CMK (cell line): ENCODE measurements at regions not wholly inside any gene's neighbourhood (a gene's known extent, or its start where the extent isn't known, plus 50 kb on each side); places are given as distances from the start of the nearest gene placed in this dataset.

Experiments
- DNase-seq: peaks from one replicate; pipeline ENCODE4 v3.0.0-alpha.2; 2010; ENCODE audit warnings: low read depth

GRCh38 chr16:80040413-80040812 is 439.9 kb upstream of the MAF start:
- no peak for DNase-seq

GRCh38 chr16:80039777-80040176 is 439.2 kb upstream of the MAF start:
- no peak for DNase-seq

DNA sequence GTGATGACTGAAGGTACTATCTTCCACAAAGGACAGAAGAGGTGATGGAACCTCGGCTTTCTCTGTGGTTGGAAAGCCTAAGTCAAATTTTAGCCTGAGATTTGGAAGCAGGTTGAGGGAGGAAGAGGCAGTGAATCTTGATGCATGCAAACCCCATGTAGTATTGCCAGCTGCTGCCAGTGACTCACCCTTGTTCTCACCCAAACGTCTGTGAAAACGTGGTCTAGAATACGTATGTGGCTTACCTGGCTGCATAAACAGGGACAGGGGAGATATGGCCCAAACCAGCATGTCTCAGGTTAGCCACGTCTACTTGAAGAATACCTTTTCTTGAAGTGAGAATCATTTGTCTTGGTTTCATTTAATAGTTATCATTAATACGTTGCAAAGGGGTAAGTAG is 438.0 kb upstream of the MAF start:
- DNase-seq: no peak

- no peak for DNase-seq
Measured at GRCh38 chr16:80034948-80035663, 434.6 kb upstream of the MAF start.

- DNase-seq: no peak
Measured at GRCh38 chr16:80034469-80034826, 433.9 kb upstream of the MAF start.

DNA sequence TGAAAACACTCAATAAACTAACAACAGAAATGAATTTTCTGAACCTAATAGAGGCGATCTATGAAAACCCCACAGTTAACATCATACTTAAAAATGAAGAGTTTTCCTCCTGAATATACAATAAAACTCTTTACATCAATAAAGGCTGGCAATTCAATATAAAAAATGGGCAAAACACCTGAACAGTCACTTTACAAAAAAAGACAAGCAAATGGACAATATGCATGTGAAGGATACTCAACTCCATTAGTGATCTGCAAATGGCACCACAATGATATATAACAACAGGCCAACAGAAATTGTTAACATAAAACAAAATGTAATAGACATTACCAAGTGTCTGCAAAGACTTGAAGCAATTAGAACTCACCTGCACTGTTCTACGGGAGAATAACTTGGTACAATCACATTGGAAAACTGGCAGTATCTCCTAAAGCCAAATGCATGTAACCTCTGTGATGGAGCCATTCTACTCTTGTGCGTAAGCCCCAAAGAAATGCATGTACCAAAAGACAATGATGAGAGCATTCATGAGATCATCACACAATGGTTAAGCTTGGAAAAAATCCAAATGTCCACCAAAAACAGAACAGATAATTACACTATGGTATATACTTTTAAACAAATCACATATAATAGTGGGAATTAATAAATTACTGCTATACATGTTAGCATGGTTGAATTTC is 433.4 kb upstream of the MAF start:
- no peak for DNase-seq

- no peak for DNase-seq
Measured at GRCh38 chr16:80029761-80030481, 429.4 kb upstream of the MAF start.

- DNase-seq: no peak
Measured at GRCh38 chr16:80029381-80029630, 428.8 kb upstream of the MAF start.

GRCh38 chr16:80028581-80029380 is 428.2 kb upstream of the MAF start:
- DNase-seq: no peak

DNA sequence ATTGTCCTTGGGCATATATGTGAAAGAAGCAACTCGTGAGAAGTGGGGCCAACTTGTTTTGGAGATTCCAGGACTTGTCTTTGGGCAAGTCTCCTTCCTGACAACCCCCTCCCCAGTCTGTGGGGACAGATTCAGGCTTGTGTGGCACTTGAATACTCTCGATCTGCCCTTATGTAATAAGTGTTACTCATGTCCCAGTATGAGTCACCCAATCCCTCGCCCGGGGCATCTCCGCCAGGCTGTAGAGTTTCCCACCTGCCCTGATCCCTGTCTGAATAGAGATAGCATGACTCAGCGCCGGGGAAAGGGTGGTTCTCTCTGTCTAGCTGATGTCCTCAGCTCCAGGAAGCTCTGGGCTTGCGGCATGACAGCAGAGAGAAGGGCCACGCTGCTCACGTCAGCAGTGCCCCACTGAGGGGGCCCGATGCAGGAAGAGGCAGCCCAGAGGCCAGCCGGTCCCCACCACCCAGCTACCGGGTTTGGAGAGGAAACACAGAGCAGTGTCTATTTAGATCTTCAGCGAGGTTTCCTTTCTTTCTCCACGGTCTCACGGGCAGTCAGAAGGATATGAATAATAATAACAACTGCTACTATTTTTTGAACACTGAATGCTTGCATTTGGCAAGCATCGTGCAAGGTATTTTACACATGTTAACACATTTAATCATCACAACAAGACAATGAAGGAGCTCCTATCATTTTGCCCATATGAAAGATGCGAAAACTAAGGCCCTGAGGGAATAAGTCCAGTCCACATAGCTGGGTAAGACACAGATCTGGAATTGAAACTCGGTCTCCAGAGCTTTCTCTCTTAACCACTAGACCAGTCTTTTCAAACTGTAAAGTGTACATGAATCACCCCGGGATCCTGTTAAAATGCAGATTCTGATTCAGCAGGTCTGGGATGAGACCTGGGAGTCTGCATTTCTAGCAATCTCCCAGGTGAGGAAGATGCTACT is 426.7 kb upstream of the MAF start:
- DNase-seq: peak; percentile 45

DNA sequence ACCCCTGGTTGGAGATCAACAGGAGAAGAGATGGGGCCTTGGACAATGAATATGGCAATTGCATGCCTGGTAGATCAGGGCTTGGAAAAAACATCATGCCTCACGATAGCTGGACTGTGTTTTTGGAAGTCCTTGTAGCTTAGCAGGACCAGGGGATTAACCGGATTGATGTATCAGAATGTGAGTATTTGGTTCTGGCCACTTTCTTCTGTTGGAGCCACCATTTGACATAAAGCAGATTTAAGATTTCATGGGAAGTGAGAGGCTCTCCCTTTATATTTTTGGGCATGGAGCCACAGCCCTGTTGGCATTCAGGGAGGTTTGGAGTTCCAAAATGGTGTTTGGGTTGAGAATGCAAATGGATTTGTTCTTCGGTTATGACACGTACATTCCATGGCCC is 424.7 kb upstream of the MAF start:
- no peak for DNase-seq

DNA sequence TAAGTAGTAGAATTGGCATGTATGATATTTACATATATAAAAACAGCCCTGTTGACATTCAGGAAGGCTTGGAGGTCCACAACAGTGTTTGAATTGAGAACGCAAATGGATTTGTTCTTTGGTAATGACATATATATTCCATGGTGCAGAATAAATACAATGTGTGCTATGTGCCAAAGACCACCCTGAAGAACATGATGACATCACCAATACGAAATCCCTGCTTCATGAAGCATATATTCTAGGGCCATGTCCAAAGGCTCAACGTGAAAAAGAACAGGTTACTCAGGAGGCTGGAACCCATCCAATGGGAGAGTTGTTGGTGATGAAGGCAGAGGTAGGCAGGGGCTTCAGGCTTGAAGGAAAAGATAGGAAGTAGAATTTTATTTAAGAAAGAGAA is 423.9 kb upstream of the MAF start:
- DNase-seq: no peak

DNA sequence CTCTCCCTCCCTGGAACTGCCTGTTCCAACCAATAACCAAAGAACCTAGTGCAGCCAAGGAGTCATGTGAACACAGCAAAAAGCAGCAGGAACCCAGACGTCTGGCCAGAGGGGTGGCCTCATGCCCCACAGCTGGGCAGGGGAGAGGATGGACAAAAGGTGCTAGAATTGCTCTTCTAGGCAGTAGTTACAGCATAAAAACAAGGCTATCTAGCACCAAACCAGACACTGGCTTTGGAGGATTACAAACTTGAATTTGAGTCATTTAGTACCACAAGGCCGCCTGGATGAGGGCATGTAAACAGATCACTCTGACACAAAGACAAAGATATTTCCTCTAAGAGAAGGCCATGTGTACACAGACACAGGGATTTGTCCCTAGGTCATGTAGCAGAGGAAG is 423.3 kb upstream of the MAF start:
- no peak for DNase-seq

- DNase-seq: no peak
Measured at GRCh38 chr16:80019395-80019794, 418.9 kb upstream of the MAF start.

- no peak for DNase-seq
Measured at GRCh38 chr16:80018466-80018865, 417.9 kb upstream of the MAF start.

GRCh38 chr16:80016731-80017326 is 416.3 kb upstream of the MAF start:
- no peak for DNase-seq

DNA sequence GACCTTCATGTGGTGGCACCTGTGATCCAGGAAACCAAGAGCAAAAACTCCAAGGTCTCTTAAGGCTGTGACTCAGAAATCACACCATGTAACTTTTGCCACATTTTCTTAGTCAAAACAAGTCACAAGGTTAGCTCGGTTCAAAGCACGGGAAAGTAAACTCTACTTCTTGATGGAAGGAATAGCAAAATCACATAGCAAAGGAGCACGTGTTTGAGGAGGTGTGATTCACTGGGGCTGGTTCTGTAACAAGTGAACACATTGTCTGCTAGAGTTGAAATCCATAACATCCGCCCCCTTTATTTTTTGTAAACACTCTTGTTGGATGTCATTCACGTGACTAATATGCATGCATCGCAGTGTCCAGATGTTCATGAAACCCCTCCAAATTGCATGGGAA is 415.0 kb upstream of the MAF start:
- no peak for DNase-seq

GRCh38 chr16:80014241-80014939 is 413.9 kb upstream of the MAF start:
- no peak for DNase-seq

DNA sequence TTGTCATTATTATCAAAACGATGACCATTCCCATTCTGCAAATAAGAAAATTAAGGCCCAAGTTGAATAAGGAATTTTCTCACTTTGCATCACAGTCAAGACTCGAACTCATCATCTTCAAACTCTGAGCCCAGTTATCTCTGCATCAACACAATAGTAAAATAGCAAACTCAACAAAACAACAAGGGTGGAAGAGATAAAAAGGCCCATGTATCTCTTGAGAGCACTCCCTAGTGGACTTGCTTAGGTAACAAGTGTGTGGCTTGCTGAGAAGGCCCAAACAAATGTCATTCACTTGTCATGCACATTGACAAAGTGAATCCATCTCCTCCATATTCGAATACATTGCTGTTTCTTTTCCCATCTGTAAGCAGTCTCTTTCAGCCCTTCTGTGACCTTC is 412.0 kb upstream of the MAF start:
- DNase-seq: no peak

DNA sequence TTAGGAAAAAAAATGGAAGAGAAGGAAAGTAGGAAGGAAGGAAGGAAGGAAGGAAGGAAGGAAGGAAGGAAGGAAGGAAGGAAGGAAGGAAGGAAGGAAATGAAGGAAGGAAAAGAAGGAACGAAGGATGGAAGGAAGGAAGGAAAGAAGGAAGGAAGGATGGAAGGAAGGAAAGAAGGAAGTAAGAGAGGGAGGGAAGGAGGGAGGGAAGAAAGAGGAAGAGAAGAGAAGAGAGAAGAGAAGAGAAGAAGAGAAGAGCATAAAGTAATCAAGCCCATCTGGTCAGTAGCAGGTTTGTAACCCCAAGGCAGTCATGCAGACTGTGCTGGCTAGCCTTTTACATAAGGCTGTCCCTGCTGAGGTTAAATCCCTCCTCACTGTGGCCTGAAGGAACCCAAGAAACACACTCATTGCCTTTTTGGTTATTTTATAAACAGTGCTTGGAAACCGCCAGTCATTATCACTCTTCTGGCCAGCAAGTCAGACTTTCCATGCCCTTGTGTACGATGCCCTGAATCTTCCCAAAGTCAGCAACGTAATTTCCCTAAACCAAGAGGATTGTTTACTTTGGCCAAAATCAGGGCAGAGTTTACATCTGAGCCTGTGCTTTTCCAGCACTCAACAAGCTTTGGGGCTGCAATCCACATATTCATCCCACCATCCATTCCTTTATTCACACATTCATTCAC is 409.6 kb upstream of the MAF start:
- no peak for DNase-seq
